H1 (cell line): ENCODE measurements at regions not wholly inside any gene's neighbourhood (a gene's known extent, or its start where the extent isn't known, plus 50 kb on each side); places are given as distances from the start of the nearest gene placed in this dataset.

Experiments used
- ASH2L ChIP-seq: fragments of 200-600, 300-600 bp; sonication (generic); IDR thresholded peaks from one replicate; pipeline ENCODE4 v1.7.1; 2017; ENCODE audit warnings: low read length
- BRCA1 ChIP-seq: IDR thresholded peaks from 2 replicates; pipeline ENCODE4 v1.6.1; 2012; ENCODE audit warnings: low read depth, low read length, improper control_type of control experiment
- CBX8 ChIP-seq: fragments of 300-800, 300-1000 bp; sonication (generic); IDR thresholded peaks from 2 replicates; pipeline ENCODE4 v1.7.1; 2016; ENCODE audit warnings: low read depth, low read length, borderline replicate concordance
- FOSL1 ChIP-seq: IDR thresholded peaks from 2 replicates; pipeline ENCODE4 v1.6.1; 2011; ENCODE audit warnings: mild to moderate bottlenecking, low read depth, low read length, moderate library complexity; ENCODE audit not compliant: insufficient read depth
- GABPA ChIP-seq: IDR thresholded peaks from 2 replicates; pipeline ENCODE4 v1.6.1; 2011; ENCODE audit warnings: mild to moderate bottlenecking, low read length, moderate library complexity, borderline replicate concordance; ENCODE audit not compliant: insufficient read depth
- KDM4A ChIP-seq: IDR thresholded peaks from one replicate; pipeline ENCODE4 v1.7.1; 2012; ENCODE audit warnings: low read depth, mild to moderate bottlenecking, moderate library complexity, low read length, inconsistent platforms; ENCODE audit not compliant: severe bottlenecking
- NRF1 ChIP-seq: IDR thresholded peaks from 2 replicates; pipeline ENCODE4 v1.6.1; 2011; ENCODE audit warnings: mild to moderate bottlenecking, low read depth, low read length, improper control_type of control experiment
- PHF8 ChIP-seq: fragments of 200-600 bp; sonication (generic); conservative IDR thresholded peaks from 2 replicates; pipeline ENCODE4 v1.7.1; 2012; ENCODE audit warnings: low read depth, mild to moderate bottlenecking, inconsistent platforms, low read length, moderate library complexity
- RAD21 ChIP-seq, 2 experiments: IDR thresholded peaks in 1 of 2; conservative IDR thresholded peaks in 1 of 2; 2 replicates each; pipeline ENCODE4 v1.6.1; 2011; ENCODE audit warnings: low read depth in 2 of 2, low read length in 2 of 2, improper control_type of control experiment in 1 of 2, inconsistent platforms in 1 of 2, mild to moderate bottlenecking in 1 of 2, moderate library complexity in 1 of 2
- SIN3A ChIP-seq, 2 experiments: IDR thresholded peaks in 1 of 2; conservative IDR thresholded peaks in 1 of 2; 2 replicates each; pipeline ENCODE4 v1.6.1; 2011 to 2012; ENCODE audit warnings: low read length in 2 of 2, improper control_type of control experiment in 1 of 2, low read depth in 1 of 2, mild to moderate bottlenecking in 1 of 2
- SIX5 ChIP-seq: IDR thresholded peaks from 2 replicates; pipeline ENCODE4 v1.6.1; 2011; ENCODE audit warnings: mild to moderate bottlenecking, low read depth, low read length
- SP1 ChIP-seq: IDR thresholded peaks from 2 replicates; pipeline ENCODE4 v1.6.1; 2011; ENCODE audit warnings: low read depth, low read length
- SP4 ChIP-seq: IDR thresholded peaks from 2 replicates; pipeline ENCODE4 v1.6.1; 2012; ENCODE audit warnings: low read length, inconsistent platforms
- USF2 ChIP-seq: IDR thresholded peaks from 2 replicates; pipeline ENCODE4 v1.6.1; 2011; ENCODE audit warnings: low read length, improper control_type of control experiment
- YY1 ChIP-seq: IDR thresholded peaks from 2 replicates; pipeline ENCODE4 v1.6.1; 2011; ENCODE audit warnings: low read depth, mild to moderate bottlenecking, low read length

DNA sequence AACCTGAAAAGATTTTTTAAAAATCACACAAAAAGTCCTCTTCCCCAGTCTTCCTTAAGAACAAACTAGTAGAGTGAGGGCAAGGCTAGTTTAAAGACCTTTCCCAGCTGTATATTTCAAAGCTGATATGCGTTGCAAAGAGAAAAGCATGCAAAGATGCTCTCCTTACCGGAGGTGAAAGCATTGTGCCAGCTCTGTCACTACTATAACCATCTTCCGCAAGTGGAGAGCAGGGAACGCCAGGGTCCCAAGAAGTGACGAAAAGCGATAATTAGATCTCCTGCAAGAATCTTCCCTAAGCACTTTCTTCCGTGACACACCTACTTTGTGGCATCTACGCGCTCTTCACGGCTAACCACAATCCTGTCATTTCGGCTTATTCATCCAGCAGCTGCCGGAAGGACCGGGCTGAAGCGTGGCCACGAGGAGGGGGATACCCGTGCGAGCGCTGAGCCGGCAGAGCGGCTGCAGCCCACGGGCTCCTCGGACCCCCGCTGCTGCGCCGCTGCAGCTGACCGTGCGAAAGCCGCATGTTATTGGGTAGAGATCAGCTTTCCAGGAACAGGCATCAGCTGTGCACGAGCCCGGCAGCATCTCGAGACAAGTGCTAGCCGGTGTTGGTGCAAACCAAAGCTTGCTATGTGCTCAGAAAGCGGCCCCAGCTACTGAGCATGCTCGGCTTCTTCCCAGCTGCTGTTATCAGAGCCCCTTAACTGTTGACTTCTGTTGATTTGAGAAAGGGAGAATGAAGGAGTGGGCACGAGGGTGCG is 57.2 kb upstream of the ARHGAP18 start (continued):
- TF ChIP-seq RAD21 (IDR thresholded peaks at IDR 0.05 in 1 of 2, conservative IDR thresholded peaks at IDR 0.05 in 1 of 2; ENCODE audit: low read depth in 2 of 2, low read length in 2 of 2) (no peak), FOSL1 (no peak), SP1 (no peak), YY1 (no peak), KDM4A (peak; percentile 81), GABPA (no peak), USF2 (no peak), BRCA1 (no peak), SIN3A (conservative IDR thresholded peaks at IDR 0.05 in 1 of 2, IDR thresholded peaks at IDR 0.05 in 1 of 2; ENCODE audit: low read depth in 1 of 2, low read length in 2 of 2) (peak; percentile 75 to 87; a peak in 2 of 4 replicates), SIX5 (no peak), NRF1 (no peak), CBX8 (no peak), SP4 (no peak), PHF8 (no peak), ASH2L (peak; percentile 74)
